Stimulated activated CD8-positive, alpha-beta memory T cell treated with anti-CD3 and anti-CD28 coated beads, Interleukin-4, amount 100 ng/mL, for 48 hours (primary cell): ENCODE measurements at regions not wholly inside any gene's neighbourhood (a gene's known extent, or its start where the extent isn't known, plus 50 kb on each side); places are given as distances from the start of the nearest gene placed in this dataset.

ENCODE experiments used
- DNase-seq: peaks from one replicate; pipeline ENCODE4 v3.0.0-alpha.2; 2020

GRCh38 chrX:30949554-30949953, 60.5 kb upstream of the TAB3 start:
- no peak for DNase-seq

DNA sequence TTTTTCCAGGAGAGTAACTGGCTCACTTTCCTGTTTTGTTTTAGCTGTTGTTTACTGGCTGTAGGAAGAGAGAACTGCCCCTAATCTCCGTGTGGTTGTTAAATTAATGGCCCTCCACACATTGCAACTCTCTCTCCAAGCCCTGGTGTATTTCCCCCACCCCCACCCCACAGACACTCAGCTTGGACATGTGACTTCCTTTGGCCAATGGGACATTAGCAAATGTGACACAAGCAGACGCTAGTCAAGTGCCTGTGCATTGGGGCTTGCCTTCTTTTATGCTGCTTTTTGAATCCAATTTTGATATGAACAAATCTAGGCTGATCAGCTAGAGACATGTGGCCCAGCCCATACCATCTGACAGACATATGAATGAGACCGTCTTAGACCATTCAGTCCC, 59.6 kb upstream of the TAB3 start:
- no peak for DNase-seq

DNA sequence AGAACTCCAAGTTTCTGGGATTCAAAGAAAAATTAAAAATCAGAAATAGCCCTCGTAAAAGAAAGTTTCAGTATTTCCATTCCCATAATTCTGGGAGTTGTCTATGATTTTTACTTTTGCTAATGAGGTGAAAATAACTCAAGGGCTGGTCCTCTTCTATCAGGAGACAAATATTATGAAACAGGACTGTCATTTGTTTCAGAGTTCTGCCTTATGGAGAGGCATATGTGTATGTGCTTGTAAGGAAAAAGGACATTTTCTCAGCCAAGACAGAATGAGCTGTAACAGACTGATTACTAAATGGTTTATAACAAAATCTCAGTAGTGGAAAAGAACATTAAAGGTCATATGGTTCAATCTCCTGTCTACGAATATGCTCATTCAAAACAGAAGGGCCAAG, 59.0 kb upstream of the TAB3 start:
- DNase-seq, result no peak

DNA sequence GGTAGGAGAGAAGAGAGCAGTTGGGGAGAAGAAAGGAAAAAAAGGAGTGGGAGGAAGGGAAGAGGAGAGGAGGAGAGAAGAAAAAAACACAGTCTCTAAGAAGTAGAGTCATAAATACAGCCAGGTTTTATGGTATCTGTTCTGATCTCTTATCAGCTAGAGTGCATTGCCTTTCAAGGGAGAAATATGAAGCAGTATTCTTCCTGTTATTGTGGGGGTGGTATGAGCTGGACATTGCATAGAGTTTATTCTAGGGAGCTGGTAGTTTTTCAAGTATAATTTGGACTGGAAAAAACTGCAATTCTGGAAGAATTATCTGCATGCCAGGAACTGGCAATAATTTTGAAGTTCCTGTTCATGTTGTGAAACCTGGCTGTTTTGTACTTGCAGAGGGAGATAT, 54.9 kb upstream of the TAB3 start:
- no peak for DNase-seq

GRCh38 chrX:30941898-30942297, 52.8 kb upstream of the TAB3 start:
- no peak for DNase-seq

DNA sequence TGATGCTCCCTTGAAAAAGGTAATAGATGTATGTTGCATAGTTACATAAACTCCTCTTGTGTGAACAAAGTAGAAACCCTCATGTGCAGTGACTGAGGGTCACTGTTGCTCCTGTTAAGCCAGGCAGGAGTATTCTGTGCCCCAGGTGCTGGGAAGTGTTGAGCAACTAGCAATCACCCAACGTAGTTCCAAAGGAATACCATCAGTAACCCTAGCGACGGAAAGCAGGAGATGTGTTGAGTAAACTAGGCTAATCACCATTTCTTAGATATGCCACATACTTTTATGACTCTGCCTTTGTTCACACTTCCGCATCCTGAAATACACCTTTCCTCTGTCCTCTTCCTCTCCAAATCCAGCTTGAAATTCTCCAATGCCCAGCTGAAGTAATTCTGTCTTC, 50.9 kb upstream of the TAB3 start:
- no peak for DNase-seq
